NCI-H1930 (cell line): ENCODE measurements at regions not wholly inside any gene's neighbourhood (a gene's known extent, or its start where the extent isn't known, plus 50 kb on each side); places are given as distances from the start of the nearest gene placed in this dataset.

Experiments used
- DNase-seq, 2 experiments: peaks; one replicate each; lab custom pipeline; 2025; lab: John Stamatoyannopoulos, UW

- DNase-seq, result no peak
These were observed 239.1 kb downstream of the ASXL3 start for GRCh38 chr18:33817096-33817495.

DNA sequence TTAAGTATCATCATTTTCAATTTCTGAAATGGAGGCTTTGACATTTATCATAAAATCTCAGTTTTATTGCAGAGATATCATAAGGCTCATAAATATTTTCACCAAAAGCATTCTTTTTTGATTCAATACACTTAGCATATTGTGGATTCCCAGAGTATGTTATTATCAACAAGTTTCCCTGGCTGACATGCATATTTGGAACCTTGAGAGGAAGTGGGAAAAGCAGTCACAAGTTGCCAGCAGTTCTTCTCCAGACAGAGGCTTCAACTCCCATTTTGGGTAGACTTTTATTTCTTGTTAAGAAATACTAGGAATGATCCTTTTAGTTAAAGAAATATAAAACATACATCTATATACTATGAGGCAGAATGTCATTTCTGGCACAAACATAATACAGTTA is 236.5 kb downstream of the ASXL3 start:
- DNase-seq, result no peak

- no peak for DNase-seq
These were observed 234.2 kb downstream of the ASXL3 start for GRCh38 chr18:33812186-33812585.

- DNase-seq, result no peak
These were observed 227.6 kb downstream of the ASXL3 start for GRCh38 chr18:33805592-33805991.

- no peak for DNase-seq
These were observed 226.2 kb downstream of the ASXL3 start for GRCh38 chr18:33804258-33804657.

GRCh38 chr18:33803636-33804035 is 225.6 kb downstream of the ASXL3 start:
- DNase-seq, result no peak

DNA sequence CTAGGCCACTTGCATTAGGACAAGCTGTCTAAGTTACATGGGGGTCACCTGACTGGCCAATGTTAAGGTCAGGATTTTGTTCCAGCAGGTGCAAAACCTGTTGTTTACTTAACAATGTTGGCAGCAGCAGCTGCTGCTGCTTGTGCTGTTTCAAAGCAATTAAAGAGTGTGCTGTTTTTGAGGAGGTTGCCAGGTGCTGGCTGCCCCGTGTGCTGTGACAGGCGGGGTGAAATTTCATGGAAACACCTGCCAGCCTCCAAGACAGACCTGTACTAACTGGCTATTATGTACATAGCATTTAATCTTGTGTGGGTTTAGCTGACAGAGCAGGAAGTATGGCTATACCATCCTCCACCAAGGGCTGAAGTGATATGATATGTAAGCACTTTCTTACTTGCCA is 224.9 kb downstream of the ASXL3 start:
- DNase-seq, result peak; percentile 60 to 68
